LNCAP (cell line): ENCODE measurements at regions not wholly inside any gene's neighbourhood (a gene's known extent, or its start where the extent isn't known, plus 50 kb on each side); places are given as distances from the start of the nearest gene placed in this dataset.

Source experiments
- TF ChIP-seq, protein P1 (sequence below): fragments of 450-650 bp; IDR thresholded peaks from 2 replicates; pipeline ENCODE4 v1.5.1; 2017; ENCODE audit warnings: mild to moderate bottlenecking

DNA sequence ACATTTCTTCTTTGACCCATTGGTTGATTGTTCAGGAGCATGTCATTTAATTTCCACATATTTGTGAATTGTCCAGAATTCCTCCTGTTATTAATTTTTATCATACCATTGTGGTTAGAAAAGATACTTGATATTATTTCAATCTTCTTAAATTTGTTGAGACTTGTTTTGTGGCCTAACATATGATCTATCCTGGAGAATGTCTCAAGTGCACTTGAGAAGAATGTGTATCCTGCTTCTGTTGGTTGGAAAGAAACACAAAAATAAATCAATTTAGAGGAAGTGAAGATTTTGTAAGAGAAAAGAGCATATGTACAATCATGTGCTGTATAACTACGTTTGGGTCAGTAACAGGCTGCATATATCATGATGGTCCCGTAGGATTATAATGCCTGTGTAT, 118.6 kb upstream of the CDC42EP3 start:
- TF ChIP-seq, protein P1, sequence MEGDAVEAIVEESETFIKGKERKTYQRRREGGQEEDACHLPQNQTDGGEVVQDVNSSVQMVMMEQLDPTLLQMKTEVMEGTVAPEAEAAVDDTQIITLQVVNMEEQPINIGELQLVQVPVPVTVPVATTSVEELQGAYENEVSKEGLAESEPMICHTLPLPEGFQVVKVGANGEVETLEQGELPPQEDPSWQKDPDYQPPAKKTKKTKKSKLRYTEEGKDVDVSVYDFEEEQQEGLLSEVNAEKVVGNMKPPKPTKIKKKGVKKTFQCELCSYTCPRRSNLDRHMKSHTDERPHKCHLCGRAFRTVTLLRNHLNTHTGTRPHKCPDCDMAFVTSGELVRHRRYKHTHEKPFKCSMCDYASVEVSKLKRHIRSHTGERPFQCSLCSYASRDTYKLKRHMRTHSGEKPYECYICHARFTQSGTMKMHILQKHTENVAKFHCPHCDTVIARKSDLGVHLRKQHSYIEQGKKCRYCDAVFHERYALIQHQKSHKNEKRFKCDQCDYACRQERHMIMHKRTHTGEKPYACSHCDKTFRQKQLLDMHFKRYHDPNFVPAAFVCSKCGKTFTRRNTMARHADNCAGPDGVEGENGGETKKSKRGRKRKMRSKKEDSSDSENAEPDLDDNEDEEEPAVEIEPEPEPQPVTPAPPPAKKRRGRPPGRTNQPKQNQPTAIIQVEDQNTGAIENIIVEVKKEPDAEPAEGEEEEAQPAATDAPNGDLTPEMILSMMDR, result no peak

DNA sequence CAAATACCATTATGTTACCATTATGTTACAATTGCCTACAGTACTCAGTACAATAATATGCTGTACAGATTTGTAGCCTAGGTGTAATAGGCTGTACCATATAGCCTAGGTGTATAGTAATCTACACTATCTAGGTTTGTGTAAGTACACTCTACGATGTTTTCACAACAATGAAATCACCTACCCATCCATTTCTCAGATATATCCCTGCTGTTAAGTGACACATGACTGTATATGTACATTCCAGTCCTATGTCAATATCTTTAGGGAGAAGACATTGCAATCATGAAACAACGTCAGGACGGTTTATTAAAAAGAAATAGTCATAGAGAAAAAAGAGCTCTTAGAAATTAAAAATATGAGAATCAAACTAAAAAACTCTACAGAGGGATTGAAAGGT, 119.0 kb upstream of the CDC42EP3 start:
- TF ChIP-seq, protein P1, result no peak

DNA sequence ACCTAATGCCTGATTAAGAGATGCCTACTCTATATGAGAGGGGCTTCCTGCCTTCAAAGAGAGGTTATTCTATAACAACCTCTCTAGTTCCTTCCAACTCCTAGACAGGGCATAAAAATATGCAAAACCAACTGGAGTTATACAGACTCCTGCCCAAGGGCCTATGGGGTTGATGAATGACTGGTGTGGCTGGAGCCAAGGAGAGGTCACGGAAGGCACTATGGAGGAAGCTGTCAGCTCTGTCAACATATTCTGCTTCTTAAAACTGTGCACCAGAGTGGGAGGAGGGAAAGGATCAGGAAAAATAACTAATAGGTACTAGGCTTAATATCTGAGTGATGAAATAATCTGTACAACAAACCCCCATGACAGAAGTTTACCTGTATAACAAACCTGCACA, 120.9 kb upstream of the CDC42EP3 start:
- TF ChIP-seq, protein P1, result no peak

DNA sequence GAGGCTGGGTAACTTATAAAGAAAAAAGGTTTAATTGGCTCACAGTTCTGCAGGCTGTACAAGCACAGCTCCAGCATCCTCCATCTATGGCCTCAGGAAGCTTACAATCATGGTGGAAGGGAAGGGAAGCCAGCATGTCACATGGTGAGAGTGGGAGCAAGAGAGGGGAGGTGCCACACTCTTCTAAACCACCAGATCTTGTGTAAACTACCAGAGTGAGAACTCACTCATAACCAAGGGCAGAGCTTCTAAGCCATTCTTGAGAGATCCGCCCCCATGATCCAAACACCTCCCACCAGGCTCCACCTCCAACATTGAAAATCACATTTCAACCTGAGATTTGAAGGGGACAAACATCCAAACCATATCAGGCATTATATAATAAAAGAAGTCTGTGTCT, 121.6 kb upstream of the CDC42EP3 start:
- TF ChIP-seq, protein P1, result no peak

DNA sequence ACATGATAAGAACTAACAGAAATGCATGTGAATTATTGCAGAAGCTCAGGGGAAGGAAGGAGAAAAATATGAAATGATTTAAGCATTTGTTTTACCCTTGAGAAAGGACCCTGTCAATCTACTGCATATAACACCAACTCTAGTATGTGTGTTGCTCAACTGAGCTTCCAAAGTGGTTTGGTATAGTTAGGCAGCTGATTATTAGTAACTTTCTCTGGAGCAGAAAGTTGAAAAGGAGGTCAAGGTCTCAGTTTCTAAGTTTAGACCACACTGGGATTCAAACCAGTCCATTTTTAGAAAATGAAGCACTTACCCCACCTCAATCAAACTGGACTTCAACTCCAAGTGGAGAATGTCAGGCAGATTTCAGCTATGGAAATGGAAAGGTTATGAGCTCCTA, 123.3 kb upstream of the CDC42EP3 start:
- TF ChIP-seq, protein P1, result no peak

DNA sequence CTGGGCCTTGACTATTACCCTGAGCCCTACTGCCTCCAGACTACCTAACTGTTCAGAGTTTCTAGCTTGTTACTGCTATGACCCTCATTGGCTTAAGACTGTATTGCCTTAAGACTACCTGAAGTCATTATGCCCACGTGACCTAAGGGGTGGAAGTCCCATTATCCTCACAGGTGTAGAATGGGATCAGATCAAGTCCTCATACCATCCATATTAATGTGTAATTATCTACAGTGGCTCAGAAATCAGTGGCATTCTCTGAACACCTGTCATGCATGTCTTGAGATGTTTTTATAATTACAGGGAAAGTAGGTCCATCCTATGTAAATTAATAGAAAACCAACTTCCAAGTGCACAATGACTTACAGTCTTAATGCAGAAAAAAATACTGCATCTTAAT, 124.0 kb upstream of the CDC42EP3 start:
- TF ChIP-seq, protein P1, result no peak

DNA sequence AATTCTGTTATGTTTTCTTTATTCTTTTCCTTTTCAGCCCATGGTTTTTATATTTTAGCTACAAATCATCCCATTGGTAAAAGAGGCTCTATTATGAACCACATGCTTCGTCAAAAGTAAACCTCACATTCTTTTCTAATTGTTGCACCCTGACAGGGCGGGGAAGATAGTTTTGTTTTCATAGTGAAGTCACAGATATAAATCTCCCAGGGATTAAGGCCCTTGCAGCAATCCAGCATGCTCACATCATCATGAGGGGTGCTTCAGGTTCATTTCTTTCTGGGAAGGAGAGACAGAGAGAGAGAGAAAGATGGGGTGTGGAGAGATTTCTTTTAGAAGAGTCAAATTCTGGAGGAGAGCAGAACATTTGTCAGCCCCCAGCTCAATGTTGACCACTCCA, 124.5 kb upstream of the CDC42EP3 start:
- TF ChIP-seq, protein P1, result no peak

DNA sequence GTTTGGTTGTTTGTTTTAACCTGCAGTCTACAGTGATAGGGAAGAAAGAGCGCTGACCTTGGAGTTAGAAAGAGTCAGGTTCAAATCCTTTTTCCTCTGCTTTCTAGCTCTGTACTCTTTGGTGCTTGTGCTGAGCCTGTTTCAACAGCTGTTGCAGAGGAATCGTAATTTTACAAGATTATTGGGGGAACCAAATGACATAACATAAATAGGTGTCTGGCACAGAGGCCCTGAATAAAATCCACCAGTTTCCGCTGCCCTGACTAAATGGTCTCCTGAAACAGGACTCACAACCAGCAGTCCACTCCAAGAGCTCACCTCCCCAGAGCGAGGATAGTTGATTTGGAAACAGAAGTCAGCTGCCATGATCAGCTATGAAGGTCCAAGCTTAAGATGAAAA, 125.0 kb upstream of the CDC42EP3 start:
- TF ChIP-seq, protein P1, result no peak
